HL-60 (cell line): ENCODE measurements at regions not wholly inside any gene's neighbourhood (a gene's known extent, or its start where the extent isn't known, plus 50 kb on each side); places are given as distances from the start of the nearest gene placed in this dataset.

Source experiments
- DNase-seq, 2 experiments: peaks; one replicate each; pipeline ENCODE4 v3.0.0-alpha.2; 2010 to 2020; ENCODE audit warnings: low read depth in 1 of 2, low spot score in 1 of 2
- H3K27ac ChIP-seq: fragments of 250-450 bp; sonication (Bioruptor Pico); replicated peaks from 2 replicates; pipeline ENCODE4 v1.5.1; 2020; ENCODE audit warnings: mild to moderate bottlenecking, moderate library complexity
- H3K27me3 ChIP-seq: fragments of 250-450 bp; sonication (Bioruptor Pico); 2 replicates; pipeline ENCODE4 v1.5.1; 2021; ENCODE audit warnings: mild to moderate bottlenecking, moderate library complexity; ENCODE audit not compliant: insufficient read depth, poor library complexity, severe bottlenecking
- H3K4me3 ChIP-seq: replicated peaks from 2 replicates; pipeline ENCODE4 v1.5.1; 2011; ENCODE audit warnings: mild to moderate bottlenecking, control low read depth, low read length; ENCODE audit not compliant: insufficient read depth
- GABPA ChIP-seq: IDR thresholded peaks from 2 replicates; pipeline ENCODE4 v1.6.1; 2012; ENCODE audit warnings: low read depth
- POLR2AphosphoS5 ChIP-seq: IDR thresholded peaks from 2 replicates; pipeline ENCODE4 v1.6.1; 2012; ENCODE audit warnings: low read depth
- SPI1 ChIP-seq: IDR thresholded peaks from 2 replicates; pipeline ENCODE4 v1.6.1; 2012; ENCODE audit warnings: low read depth, mild to moderate bottlenecking, borderline replicate concordance
- TF ChIP-seq, protein P1 (sequence below): IDR thresholded peaks from one replicate; pipeline ENCODE4 v1.5.1; 2011; ENCODE audit warnings: low read length, control low read depth, inconsistent platforms; ENCODE audit not compliant: insufficient read depth
- TF ChIP-seq, protein P2 (sequence below): IDR thresholded peaks from 2 replicates; pipeline ENCODE4 v1.6.1; 2012; ENCODE audit warnings: low read depth; ENCODE audit not compliant: insufficient replicate concordance

DNA sequence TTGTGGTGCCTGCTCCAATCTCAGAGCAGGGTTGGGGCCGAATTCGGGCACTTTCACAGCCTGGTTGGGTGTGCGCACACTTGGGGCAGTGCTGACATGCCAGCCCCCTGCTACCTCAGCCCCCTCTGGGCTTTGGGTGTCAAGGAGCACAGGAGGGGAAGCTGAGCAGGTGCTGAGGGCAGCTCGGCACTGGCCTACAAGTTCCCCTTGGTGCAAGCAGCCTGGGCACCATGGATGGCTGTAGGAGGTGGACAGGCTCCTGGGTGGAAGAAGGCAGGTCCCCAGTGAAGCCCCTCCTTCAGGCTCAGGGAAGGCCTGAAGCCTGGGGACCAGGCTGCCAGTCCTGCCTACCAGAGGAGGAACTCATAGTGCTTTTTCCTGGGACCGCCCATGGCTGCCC lies 326.6 kb downstream of the NDFIP2 start:
- Histone ChIP-seq H3K4me3 (no peak overlapping the region), H3K27ac (no peak overlapping the region), H3K27me3 (no peaks in the 10 kb centered on the region)
- TF ChIP-seq, protein P1, sequence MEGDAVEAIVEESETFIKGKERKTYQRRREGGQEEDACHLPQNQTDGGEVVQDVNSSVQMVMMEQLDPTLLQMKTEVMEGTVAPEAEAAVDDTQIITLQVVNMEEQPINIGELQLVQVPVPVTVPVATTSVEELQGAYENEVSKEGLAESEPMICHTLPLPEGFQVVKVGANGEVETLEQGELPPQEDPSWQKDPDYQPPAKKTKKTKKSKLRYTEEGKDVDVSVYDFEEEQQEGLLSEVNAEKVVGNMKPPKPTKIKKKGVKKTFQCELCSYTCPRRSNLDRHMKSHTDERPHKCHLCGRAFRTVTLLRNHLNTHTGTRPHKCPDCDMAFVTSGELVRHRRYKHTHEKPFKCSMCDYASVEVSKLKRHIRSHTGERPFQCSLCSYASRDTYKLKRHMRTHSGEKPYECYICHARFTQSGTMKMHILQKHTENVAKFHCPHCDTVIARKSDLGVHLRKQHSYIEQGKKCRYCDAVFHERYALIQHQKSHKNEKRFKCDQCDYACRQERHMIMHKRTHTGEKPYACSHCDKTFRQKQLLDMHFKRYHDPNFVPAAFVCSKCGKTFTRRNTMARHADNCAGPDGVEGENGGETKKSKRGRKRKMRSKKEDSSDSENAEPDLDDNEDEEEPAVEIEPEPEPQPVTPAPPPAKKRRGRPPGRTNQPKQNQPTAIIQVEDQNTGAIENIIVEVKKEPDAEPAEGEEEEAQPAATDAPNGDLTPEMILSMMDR: no peak
- no peak for TF ChIP-seq SPI1
- TF ChIP-seq POLR2AphosphoS5: no peak
- TF ChIP-seq, protein P2, sequence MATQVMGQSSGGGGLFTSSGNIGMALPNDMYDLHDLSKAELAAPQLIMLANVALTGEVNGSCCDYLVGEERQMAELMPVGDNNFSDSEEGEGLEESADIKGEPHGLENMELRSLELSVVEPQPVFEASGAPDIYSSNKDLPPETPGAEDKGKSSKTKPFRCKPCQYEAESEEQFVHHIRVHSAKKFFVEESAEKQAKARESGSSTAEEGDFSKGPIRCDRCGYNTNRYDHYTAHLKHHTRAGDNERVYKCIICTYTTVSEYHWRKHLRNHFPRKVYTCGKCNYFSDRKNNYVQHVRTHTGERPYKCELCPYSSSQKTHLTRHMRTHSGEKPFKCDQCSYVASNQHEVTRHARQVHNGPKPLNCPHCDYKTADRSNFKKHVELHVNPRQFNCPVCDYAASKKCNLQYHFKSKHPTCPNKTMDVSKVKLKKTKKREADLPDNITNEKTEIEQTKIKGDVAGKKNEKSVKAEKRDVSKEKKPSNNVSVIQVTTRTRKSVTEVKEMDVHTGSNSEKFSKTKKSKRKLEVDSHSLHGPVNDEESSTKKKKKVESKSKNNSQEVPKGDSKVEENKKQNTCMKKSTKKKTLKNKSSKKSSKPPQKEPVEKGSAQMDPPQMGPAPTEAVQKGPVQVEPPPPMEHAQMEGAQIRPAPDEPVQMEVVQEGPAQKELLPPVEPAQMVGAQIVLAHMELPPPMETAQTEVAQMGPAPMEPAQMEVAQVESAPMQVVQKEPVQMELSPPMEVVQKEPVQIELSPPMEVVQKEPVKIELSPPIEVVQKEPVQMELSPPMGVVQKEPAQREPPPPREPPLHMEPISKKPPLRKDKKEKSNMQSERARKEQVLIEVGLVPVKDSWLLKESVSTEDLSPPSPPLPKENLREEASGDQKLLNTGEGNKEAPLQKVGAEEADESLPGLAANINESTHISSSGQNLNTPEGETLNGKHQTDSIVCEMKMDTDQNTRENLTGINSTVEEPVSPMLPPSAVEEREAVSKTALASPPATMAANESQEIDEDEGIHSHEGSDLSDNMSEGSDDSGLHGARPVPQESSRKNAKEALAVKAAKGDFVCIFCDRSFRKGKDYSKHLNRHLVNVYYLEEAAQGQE: no peak
- no peak for TF ChIP-seq GABPA
- DNase-seq: no peak

GRCh38 chr13:79806821-79807220 lies 325.9 kb downstream of the NDFIP2 start:
- H3K4me3 ChIP-seq: no peak overlapping the region
- no peak overlapping the region for H3K27ac ChIP-seq
- no peaks in the 10 kb centered on the region for H3K27me3 ChIP-seq
- DNase-seq: no peak
- TF ChIP-seq, protein P1: no peak
- no peak for TF ChIP-seq SPI1
- TF ChIP-seq, protein P2: no peak
- no peak for TF ChIP-seq POLR2AphosphoS5
- no peak for TF ChIP-seq GABPA

DNA sequence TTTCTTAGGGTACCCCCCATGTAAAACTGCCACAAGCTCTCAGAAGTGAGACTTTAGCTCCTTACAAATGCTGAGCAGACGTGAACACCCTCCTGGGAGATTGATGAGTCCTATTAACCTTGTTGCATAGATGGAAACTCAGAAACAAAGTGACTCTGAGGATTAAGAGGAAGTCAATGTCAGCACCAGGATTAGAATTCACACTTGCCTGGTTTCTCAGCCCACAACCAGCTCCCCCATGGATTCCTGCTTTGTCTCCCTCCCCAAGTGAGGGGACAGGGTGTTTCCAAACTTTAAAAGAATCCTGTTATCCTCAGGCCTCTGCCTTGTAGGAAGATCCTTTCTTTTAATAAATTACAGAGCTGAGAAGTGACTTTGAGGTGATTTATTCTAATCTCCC lies 324.4 kb downstream of the NDFIP2 start:
- no peak for DNase-seq
- H3K4me3 ChIP-seq: no peak overlapping the region
- peak; percentile 60; the same call in 1 of the 2 replicates for TF ChIP-seq SPI1
- no peak for TF ChIP-seq POLR2AphosphoS5
- no peak overlapping the region for H3K27ac ChIP-seq
- no peaks in the 10 kb centered on the region for H3K27me3 ChIP-seq

GRCh38 chr13:79803989-79804388 lies 323.0 kb downstream of the NDFIP2 start:
- Histone ChIP-seq H3K27ac (peak overlapping the region; percentile 41; the same call in 1 of the 2 replicates), H3K4me3 (no peak overlapping the region), H3K27me3 (no peaks in the 10 kb centered on the region)
- TF ChIP-seq SPI1 (peak; percentile 43; the same call in 1 of the 2 replicates), GABPA (no peak)
- peak in 1 of 2 experiments; percentile 45 for DNase-seq

DNA sequence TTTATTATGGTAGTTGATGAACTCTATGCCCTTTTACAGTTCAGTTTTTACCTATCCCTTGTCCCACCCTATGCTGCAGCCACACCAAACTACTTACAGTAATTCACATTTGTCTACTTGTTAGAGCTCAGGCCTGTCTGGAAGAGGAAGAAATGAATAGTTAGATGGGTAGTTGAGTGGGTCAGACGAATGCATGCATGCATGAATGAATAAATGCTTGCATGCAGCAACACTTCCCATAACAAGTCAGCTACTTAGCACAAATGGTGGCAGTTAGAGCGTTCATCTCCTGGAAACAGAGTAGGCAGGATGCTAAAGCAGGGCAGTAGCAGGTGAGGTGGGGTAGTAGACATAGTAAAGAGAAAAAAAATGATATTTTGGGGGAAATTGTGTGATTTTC lies 322.3 kb downstream of the NDFIP2 start:
- no peaks in the 10 kb centered on the region for H3K27me3 ChIP-seq
- no peak overlapping the region for H3K4me3 ChIP-seq
- TF ChIP-seq, protein P2: no peak
- no peak for TF ChIP-seq GABPA
- no peak for TF ChIP-seq SPI1
- TF ChIP-seq, protein P1: no peak
- TF ChIP-seq POLR2AphosphoS5: no peak
- no peak for DNase-seq
- H3K27ac ChIP-seq: no peak overlapping the region
